GM12878 (cell line): ENCODE measurements at regions not wholly inside any gene's neighbourhood (a gene's known extent, or its start where the extent isn't known, plus 50 kb on each side); places are given as distances from the start of the nearest gene placed in this dataset.
A peak's percentile ranks its signal among the peaks of the same experiment; 100 is the strongest.

Experiments
- ATAC-seq: fragments of 200-7000 bp; cut with Tn5 transposase; 3 replicates; pipeline ENCODE4 v1.9.1; 2020; ENCODE audit warnings: mild to moderate bottlenecking, moderate library complexity
- BruUV-seq: library from RNA; stranded (reverse); fragments of 400-500 nt; replicated peaks from 2 replicates; lab custom pipeline; 2021; lab: Mats Ljungman, UMichigan
- CTCF ChIA-PET: fragments of 300-600 bp; sonication (Branson Sonifier 250); formaldehyde crosslinking; extraction: SDS; loops from one replicate; lab custom pipeline; 2021; ENCODE audit warnings: inconsistent platforms; lab: Yijun Ruan, JAX
- POLR2A ChIA-PET: fragments of 350-600 bp; formaldehyde crosslinking; extraction: SDS; loops from one replicate; lab custom pipeline; 2021; ENCODE audit warnings: inconsistent platforms; lab: Charles Lee
- RAD21 ChIA-PET: fragments of 300-600 bp; sonication (Branson Sonifier 250); formaldehyde crosslinking; loops from one replicate; lab custom pipeline; 2023; ENCODE audit warnings: antibody characterized with exemption; ENCODE audit not compliant: unreplicated experiment; lab: Charles Lee
- SMC1A ChIA-PET: fragments of 300-600 bp; sonication (Branson Sonifier 250); formaldehyde crosslinking; loops from one replicate; lab custom pipeline; 2023; ENCODE audit not compliant: unreplicated experiment, uncharacterized antibody; lab: Charles Lee
- DNase-seq: peaks from one replicate; pipeline ENCODE4 v3.0.0-alpha.2; 2011; ENCODE audit warnings: low read depth, low spot score
- FAIRE-seq: peaks from 3 replicates; lab custom pipeline; 2011; peaks lifted over from hg19 to GRCh38; lab: Jason Lieb, UNC
- H2AFZ ChIP-seq: 2 replicates; pipeline ENCODE4 v1.6.0; 2011; ENCODE audit warnings: low read depth, low read length, control low read depth; ENCODE audit not compliant: control insufficient read depth
- H3K27ac ChIP-seq: 2 replicates; pipeline ENCODE4 v1.5.1; 2011; ENCODE audit warnings: control low read depth; ENCODE audit not compliant: control insufficient read depth, insufficient read depth
- H3K27me3 ChIP-seq, 2 experiments: replicated peaks in 1 of 2; 2 replicates each; pipeline versions ENCODE4 v1.6.0 to v1.6.1; 2011; ENCODE audit warnings: low read length in 1 of 2; ENCODE audit not compliant: control insufficient read depth in 2 of 2, insufficient read depth in 2 of 2
- H3K36me3 ChIP-seq, 2 experiments: 2 replicates each; pipeline ENCODE4 v1.5.1; 2011; ENCODE audit warnings: low read length in 1 of 2; ENCODE audit not compliant: control insufficient read depth in 2 of 2, insufficient read depth in 2 of 2
- H3K4me1 ChIP-seq: 2 replicates; pipeline ENCODE4 v1.6.1; 2011; ENCODE audit warnings: mild to moderate bottlenecking, low read length, moderate library complexity, mixed read lengths; ENCODE audit not compliant: control insufficient read depth, insufficient read depth
- H3K4me2 ChIP-seq: 2 replicates; pipeline ENCODE4 v1.6.0; 2011; ENCODE audit warnings: control low read depth; ENCODE audit not compliant: control insufficient read depth, insufficient read depth
- H3K4me3 ChIP-seq: fragments of 200-600 bp; sonication (generic); 2 replicates; pipeline ENCODE4 v1.5.1; 2016
- H3K79me2 ChIP-seq: 2 replicates; pipeline ENCODE4 v1.6.0; 2011; ENCODE audit warnings: low read length; ENCODE audit not compliant: control insufficient read depth, insufficient read depth
- H3K9ac ChIP-seq: 2 replicates; pipeline ENCODE4 v1.8.0; 2011; ENCODE audit warnings: low read length, control low read depth, mixed read lengths; ENCODE audit not compliant: control insufficient read depth, insufficient read depth
- H3K9me3 ChIP-seq: replicated peaks from 3 replicates; pipeline ENCODE4 v1.5.1; 2011; ENCODE audit warnings: mild to moderate bottlenecking, low read length; ENCODE audit not compliant: control insufficient read depth, insufficient read depth
- H4K20me1 ChIP-seq: 2 replicates; pipeline ENCODE4 v1.6.0; 2011; ENCODE audit not compliant: control insufficient read depth, insufficient read depth
- ATF2 ChIP-seq: IDR thresholded peaks from 2 replicates; pipeline ENCODE4 v1.6.1; 2012; ENCODE audit warnings: low read length, inconsistent platforms
- KDM1A ChIP-seq: fragments of 200-600 bp; sonication (generic); IDR thresholded peaks from 2 replicates; pipeline ENCODE4 v1.6.1; 2016; ENCODE audit warnings: borderline replicate concordance
- MTA3 ChIP-seq: IDR thresholded peaks from 2 replicates; pipeline ENCODE4 v1.6.1; 2012; ENCODE audit warnings: low read length, inconsistent platforms, borderline replicate concordance
- NFYB ChIP-seq: IDR thresholded peaks from 2 replicates; pipeline ENCODE4 v1.6.1; 2011; ENCODE audit warnings: low read depth, mild to moderate bottlenecking, low read length, improper control_type of control experiment, moderate library complexity; ENCODE audit not compliant: insufficient read depth
- ZNF384 ChIP-seq: IDR thresholded peaks from 2 replicates; pipeline ENCODE4 v1.6.1; 2012; ENCODE audit warnings: low read depth, mild to moderate bottlenecking, low read length, improper control_type of control experiment, borderline replicate concordance
- WGBS: methylation state at CpG from one replicate; pipeline ENCODE4 v1.1.6; 2016; ENCODE audit warnings: low lambda C conversion rate; ENCODE audit not compliant: insufficient replicate concordance, insufficient coverage; ENCODE audit errors: missing lambda C conversion rate; 5-methylcytosine and 5-hydroxymethylcytosine counted together
- in situ Hi-C: fragments of 300-500 bp; cut with MboI; formaldehyde crosslinking; loops from 9 replicates; pipeline ENCODE4 v1.14.3; 2018; ENCODE audit warnings: mixed read lengths
- intact Hi-C: fragments of 100-400 bp; cut with micrococcal nuclease; formaldehyde crosslinking; loops from one replicate; pipeline ENCODE4 v1.14.2; 2022; ENCODE audit not compliant: unreplicated experiment

GRCh38 chr12:17301544-17301943, 695.6 kb upstream of the LMO3 start:
- TF ChIP-seq KDM1A: no peak
- no peak for TF ChIP-seq NFYB
- no peak for TF ChIP-seq MTA3
- BruUV-seq: no TSS peak
- H3K4me1 ChIP-seq: no peaks in the 10 kb centered on the region
- no peak overlapping the region for H3K9ac ChIP-seq
- no peak overlapping the region for H3K4me2 ChIP-seq
- H3K27me3 ChIP-seq: no peaks in the 10 kb centered on the region
- no peaks in the 10 kb centered on the region; the same call in 2 of the 3 replicates for H3K9me3 ChIP-seq
- H3K27ac ChIP-seq: no peak overlapping the region
- ChIA-PET POLR2A (no interaction called here), RAD21 (no interaction called here), SMC1A (no interaction called here), CTCF (no interaction called here)
- FAIRE-seq: no peak
- H3K36me3 ChIP-seq: no peaks in the 10 kb centered on the region
- intact Hi-C loops (no loop called here), in situ Hi-C loops (no loop called here)
- WGBS: 28% methylated on average over 3 of the region's 3 CpGs
- no peak for ATAC-seq
- no peak overlapping the region for H2AFZ ChIP-seq
- H3K4me3 ChIP-seq: no peak overlapping the region
- no peaks in the 10 kb centered on the region for H4K20me1 ChIP-seq
- DNase-seq: no peak
- no peaks in the 10 kb centered on the region for H3K79me2 ChIP-seq

DNA sequence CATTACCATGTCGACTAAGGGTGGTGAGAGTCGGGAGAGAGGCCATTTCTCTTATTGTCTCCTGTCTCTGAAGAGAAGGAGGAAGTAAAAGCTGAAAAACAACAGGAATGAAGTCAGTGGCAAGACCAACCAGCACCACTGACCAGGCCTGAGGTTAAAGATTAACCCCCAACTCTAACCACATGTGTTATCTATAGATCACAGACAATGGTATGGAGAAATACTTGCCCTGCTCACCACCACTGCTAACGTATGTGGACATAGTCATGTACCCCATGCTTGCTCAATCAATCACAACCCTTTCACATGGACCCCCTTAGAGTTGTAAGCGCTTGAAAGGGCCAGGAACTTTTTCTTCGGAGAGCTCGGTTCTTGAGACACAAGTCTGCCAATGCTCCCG, 690.9 kb upstream of the LMO3 start:
- in situ Hi-C loops: no loop called here
- TF ChIP-seq ZNF384 (no peak), ATF2 (no peak)
- TF ChIP-seq, all 136 proteins: peak for 0
- no TSS peak for BruUV-seq
- DNase-seq (no peak), ATAC-seq (peak; percentile 58), FAIRE-seq (no peak)
- Histone ChIP-seq H3K9ac (no peak overlapping the region), H4K20me1 (no peaks in the 10 kb centered on the region), H3K36me3 (no peaks in the 10 kb centered on the region), H3K79me2 (no peaks in the 10 kb centered on the region), H3K27ac (no peak overlapping the region), H3K27me3 (no peaks in the 10 kb centered on the region), H3K9me3 (no peaks in the 10 kb centered on the region; the same call in 2 of the 3 replicates), H3K4me1 (no peaks in the 10 kb centered on the region), H2AFZ (no peak overlapping the region), H3K4me2 (no peak overlapping the region), H3K4me3 (no peak overlapping the region)
- ChIA-PET RAD21 (no interaction called here), SMC1A (no interaction called here), CTCF (no interaction called here), POLR2A (no interaction called here)
- intact Hi-C loops: no loop called here
- WGBS: 29% methylated on average over 7 of the region's 7 CpGs
